ENCODE measurements at regions not wholly inside any gene's neighbourhood (a gene's known extent, or its start where the extent isn't known, plus 50 kb on each side); places are given as distances from the start of the nearest gene placed in this dataset.

DNA sequence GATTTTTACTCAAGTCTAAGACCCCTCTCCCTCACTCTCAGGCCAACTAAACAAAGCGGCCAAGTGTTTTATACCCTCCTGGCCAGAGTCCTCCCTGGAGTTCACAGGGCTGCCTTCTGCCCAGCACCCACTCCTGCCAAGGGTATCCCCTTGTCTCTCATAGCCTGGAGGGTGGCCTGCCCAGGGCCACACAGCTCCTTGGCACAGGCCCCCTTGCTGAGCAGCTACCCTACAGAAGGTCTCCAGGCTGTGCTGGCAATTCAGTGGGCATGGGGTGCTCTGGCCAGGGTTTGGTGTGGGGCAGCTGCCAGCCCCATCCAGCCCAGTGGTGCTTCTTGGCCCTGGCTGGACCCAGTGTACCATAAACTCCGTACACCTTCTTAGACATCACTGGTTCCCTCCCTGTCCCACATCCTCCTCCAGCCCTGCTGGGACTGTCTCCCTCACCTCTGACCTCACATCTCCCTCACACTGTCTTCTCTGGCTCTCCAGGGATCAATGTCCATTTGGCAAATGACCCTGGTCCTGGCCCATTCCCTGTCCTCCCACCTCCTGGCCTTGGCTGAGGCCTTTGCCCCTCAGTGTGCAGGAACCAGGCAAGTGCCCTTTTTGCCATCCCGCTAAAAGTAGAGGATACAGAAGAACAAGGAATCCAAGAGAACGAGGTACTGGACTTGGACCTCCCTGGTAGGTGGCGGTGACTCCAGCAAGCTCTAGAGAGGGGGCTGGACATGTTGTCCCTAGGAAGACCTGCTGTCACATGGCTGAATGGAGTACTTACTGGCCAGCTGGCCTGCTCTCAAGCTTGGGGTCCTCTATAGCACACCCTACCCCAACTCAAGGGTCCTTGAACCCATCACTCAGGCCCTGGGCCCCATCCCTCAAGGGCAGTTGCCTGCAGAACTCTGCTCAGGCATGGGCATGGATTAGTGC, 50.0 kb upstream of the TRPM1 start:
- TF ChIP-seq, protein P1, sequence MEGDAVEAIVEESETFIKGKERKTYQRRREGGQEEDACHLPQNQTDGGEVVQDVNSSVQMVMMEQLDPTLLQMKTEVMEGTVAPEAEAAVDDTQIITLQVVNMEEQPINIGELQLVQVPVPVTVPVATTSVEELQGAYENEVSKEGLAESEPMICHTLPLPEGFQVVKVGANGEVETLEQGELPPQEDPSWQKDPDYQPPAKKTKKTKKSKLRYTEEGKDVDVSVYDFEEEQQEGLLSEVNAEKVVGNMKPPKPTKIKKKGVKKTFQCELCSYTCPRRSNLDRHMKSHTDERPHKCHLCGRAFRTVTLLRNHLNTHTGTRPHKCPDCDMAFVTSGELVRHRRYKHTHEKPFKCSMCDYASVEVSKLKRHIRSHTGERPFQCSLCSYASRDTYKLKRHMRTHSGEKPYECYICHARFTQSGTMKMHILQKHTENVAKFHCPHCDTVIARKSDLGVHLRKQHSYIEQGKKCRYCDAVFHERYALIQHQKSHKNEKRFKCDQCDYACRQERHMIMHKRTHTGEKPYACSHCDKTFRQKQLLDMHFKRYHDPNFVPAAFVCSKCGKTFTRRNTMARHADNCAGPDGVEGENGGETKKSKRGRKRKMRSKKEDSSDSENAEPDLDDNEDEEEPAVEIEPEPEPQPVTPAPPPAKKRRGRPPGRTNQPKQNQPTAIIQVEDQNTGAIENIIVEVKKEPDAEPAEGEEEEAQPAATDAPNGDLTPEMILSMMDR (IDR thresholded peaks at IDR 0.05; ENCODE audit: low read depth, low read length), result no peak
- DNase-seq (ENCODE audit: extremely low read depth, low read depth), result no peak

DNA sequence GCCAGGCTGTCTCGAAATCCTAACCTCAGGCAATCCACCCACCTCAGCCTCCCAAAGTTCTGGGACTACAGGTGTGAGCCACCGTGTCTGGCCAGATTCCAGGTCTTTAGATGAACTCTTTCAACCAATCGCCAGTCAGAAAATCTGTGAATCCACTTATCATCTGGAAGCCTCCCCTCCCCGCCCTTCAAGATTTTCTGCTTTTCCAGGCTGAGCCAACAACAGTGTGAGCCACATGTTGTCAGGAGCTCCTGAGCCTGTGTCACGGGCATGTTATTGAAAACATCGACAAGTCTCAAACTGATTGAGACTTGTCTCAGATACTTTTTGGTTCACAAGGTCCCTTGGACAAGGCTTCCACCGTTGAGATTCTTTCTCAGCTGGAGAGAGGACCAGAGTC, 52.0 kb upstream of the TRPM1 start:
- no peak for DNase-seq (ENCODE audit: extremely low read depth, low read depth)
- TF ChIP-seq, protein P1 (IDR thresholded peaks at IDR 0.05; ENCODE audit: low read depth, low read length), result no peak

DNA sequence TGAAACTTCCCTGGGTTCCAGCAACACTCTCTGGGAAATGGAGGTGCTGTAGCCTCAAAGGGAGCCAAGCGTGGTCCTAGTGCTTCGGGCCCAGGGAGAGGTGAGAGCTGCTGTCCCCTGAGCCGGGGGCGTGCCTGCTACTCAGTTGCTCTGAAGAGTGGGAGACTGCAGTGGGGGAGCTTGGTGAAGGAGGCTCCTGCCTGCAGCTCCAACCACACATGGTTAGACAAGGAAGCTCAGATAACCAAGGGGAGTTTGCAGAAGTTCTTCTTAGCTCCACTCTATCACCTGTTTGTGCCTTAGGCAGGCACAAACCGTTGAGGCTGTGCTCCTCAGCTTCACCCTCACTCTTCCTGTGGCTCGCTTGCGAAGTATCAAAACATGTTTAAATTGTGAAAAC, 53.6 kb upstream of the TRPM1 start:
- TF ChIP-seq, protein P1 (IDR thresholded peaks at IDR 0.05; ENCODE audit: low read depth, low read length), result no peak
- DNase-seq (ENCODE audit: extremely low read depth, low read depth), result no peak

DNA sequence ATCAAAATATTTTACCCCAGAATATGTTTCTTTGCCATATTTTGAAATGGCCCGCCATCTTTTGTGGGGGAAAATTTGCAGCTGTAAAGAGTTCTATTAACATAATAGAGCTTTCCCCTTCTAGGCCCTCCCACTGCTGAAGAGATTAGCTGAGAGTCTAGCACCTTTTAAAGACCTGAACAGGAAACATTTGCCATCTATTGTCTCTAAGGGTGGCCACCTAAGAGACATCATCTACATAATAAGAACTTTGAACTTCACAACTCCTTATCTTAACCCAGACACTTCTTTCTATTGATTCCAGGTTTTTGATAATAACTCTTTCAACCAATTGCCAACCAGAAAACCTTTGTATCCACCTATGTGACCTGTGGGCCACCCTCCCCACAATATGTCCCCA, 54.7 kb upstream of the TRPM1 start:
- TF ChIP-seq, protein P1 (IDR thresholded peaks at IDR 0.05; ENCODE audit: low read depth, low read length), result no peak
- DNase-seq (ENCODE audit: extremely low read depth, low read depth), result no peak

DNA sequence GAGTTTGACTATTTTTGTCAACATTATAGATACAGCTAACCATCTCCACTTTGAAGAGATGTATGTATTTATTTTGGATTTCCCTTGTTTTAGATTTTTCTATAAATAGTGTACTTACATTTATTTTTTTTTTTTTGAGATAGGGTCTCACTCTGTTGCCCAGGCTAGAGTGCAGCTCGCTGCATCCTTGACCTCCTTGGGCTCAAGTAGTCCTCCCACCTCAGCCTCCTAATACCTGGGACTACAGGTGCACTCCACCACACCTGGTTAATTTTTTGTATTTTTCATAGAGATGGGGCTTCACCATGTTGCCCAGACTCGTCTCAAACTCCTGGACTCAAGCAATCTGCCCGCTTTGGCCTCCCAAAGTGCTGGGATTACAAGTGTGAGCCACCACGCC, 55.3 kb upstream of the TRPM1 start:
- no peak for DNase-seq (ENCODE audit: extremely low read depth, low read depth)
- TF ChIP-seq, protein P1 (IDR thresholded peaks at IDR 0.05; ENCODE audit: low read depth, low read length), result no peak

DNA sequence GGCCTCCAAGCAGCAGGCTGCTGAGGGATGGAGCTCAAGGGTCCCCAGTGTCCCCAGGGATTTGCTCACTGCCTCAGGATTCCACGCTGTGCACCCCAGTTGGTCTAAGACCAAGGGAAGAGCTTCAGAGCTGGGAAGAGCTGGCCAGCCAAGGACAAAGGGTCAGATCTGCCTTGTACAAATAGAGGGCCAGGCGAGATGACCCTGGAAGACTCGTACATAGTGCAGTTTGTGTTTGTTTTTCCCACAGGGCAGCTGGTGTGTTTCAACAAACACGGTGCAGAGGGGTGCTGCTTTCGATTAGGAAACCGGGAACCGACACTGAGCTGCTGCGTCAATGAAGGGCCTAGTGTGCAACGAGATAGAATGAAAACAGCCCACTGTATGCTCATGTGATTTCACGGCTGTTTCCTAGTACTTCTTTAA, 56.1 kb upstream of the TRPM1 start:
- no peak for DNase-seq (ENCODE audit: extremely low read depth, low read depth)
- TF ChIP-seq, protein P1 (IDR thresholded peaks at IDR 0.05; ENCODE audit: low read depth, low read length), result no peak

DNA sequence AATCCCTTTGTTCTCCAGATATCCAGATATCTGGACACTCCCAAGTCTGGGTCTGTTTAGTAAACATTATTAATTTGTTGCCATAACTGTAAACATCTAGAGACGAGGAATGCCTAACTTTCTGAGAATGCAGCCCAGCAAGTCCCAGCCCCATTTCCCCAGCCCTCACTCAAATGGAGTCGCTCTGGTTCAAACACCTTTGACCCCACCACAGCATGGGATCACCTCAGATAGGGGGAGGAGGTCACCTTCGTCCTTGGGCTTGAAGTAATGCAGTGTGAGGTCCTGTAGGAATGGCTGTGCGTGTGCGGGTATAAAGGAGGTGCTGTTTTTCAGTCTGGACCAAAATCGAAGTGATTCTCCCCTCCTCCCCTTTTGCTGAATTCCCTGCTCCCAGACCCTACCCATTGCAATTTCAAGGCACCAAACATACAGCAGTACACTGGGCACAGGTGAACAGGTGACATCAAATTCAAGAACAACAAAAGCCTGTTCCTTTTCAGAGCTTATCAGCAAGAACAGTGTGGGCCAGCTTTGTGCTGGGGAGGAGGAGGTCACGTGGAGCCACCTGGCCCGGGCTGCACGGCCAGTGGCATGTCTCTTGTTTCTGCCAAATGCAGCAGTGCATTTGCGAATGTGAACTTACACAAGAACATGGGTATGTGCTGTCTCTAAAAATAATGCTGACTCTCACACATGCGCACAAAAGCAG, 57.5 kb upstream of the TRPM1 start:
- TF ChIP-seq, protein P1 (IDR thresholded peaks at IDR 0.05; ENCODE audit: low read depth, low read length), result no peak
- DNase-seq (ENCODE audit: extremely low read depth, low read depth), result no peak

Data from AG09319 (cell line).